Spinal cord (tissue), 9 donors: ENCODE measurements at regions not wholly inside any gene's neighbourhood (a gene's known extent, or its start where the extent isn't known, plus 50 kb on each side); places are given as distances from the start of the nearest gene placed in this dataset.

Source experiments
- DNase-seq, 6 donors: peaks; one replicate each; pipeline versions ENCODE4 v3.0.0 to v3.0.0-alpha.2; 2013 to 2015; ENCODE audit warnings: low spot score in 6 of 6, low read depth in 4 of 6
- H3K27ac ChIP-seq: one replicate; pipeline ENCODE4 v1.5.1; 2013; ENCODE audit warnings: low read depth, low read length, control low read depth
- H3K27me3 ChIP-seq: one replicate; pipeline ENCODE4 v1.6.1; 2013; ENCODE audit warnings: low read length; ENCODE audit not compliant: control insufficient read depth, insufficient read depth
- H3K36me3 ChIP-seq: one replicate; pipeline ENCODE4 v1.6.1; 2013; ENCODE audit warnings: low read length; ENCODE audit not compliant: control insufficient read depth, insufficient read depth
- H3K4me1 ChIP-seq: one replicate; pipeline ENCODE4 v1.6.1; 2013; ENCODE audit warnings: low read length; ENCODE audit not compliant: control insufficient read depth, insufficient read depth
- H3K4me3 ChIP-seq: one replicate; pipeline ENCODE4 v1.5.1; 2013; ENCODE audit warnings: low read depth, low read length, control low read depth
- H3K9me3 ChIP-seq: one replicate; pipeline ENCODE4 v1.6.1; 2013; ENCODE audit warnings: low read length; ENCODE audit not compliant: control insufficient read depth, insufficient read depth
- WGBS: methylation state at CpG from one replicate; pipeline ENCODE4 v1.1.5; 2013; ENCODE audit warnings: missing lambda C conversion rate; ENCODE audit not compliant: insufficient coverage; 5-methylcytosine and 5-hydroxymethylcytosine counted together
- donor health status: healthy.

GRCh38 chr22:48973694-48974041, 854.0 kb downstream of the BRD1 start:
- Histone ChIP-seq H3K27me3 (no peaks in the 10 kb centered on the region), H3K9me3 (no peaks in the 10 kb centered on the region), H3K36me3 (no peaks in the 10 kb centered on the region), H3K4me3 (no peak overlapping the region), H3K27ac (no peak overlapping the region), H3K4me1 (peaks cover 33% of the 10 kb centered on the region)
- 84% methylated on average over 8 of the region's 8 CpGs for WGBS
- no peak for DNase-seq

GRCh38 chr22:48972979-48973693, 854.5 kb downstream of the BRD1 start:
- Histone ChIP-seq H3K36me3 (no peaks in the 10 kb centered on the region), H3K4me3 (no peak overlapping the region), H3K27me3 (no peaks in the 10 kb centered on the region), H3K9me3 (no peaks in the 10 kb centered on the region), H3K4me1 (peaks cover 33% of the 10 kb centered on the region), H3K27ac (no peak overlapping the region)
- no peak for DNase-seq
- WGBS: 90% methylated on average over 11 of the region's 12 CpGs

DNA sequence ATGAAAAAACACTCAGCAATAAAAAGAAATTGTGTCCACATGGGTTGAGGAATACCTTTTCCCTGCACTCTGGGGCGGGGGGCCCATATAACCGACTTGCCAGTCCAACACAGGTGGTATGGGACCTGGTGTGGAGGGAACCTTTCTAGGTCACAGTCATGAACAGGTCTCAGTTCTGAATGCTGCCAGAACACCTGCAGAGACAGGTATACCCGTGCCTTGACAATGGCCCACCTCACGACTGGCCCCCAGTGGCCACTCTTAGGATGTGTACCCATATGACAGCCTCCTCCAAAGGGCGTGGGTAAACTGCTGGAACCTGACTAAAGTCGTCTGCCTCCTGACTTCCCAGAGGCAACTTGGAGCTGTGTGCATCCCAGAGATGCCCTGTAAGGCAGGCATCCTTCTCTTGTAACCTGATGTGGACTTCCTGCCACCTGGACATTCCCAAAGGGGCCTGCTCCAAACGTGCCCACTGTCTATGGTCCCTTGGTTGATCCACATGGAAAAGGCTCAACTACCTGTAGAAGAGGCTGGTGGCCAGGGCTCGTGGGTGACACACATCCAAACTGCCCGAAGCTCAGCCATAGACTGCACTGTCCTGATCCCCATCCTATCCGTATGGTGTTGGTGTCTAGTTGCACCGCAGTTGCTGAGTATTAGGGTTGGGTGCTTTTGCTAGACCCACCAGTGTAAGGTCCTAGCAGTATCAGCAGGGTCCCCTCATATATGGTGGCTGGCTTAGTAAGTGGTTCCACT, 859.3 kb downstream of the BRD1 start:
- no peaks in the 10 kb centered on the region for H3K4me1 ChIP-seq
- 64% methylated on average over 11 of the region's 11 CpGs for whole genome bisulfite sequencing
- no peaks in the 10 kb centered on the region for H3K27me3 ChIP-seq
- H3K36me3 ChIP-seq: no peaks in the 10 kb centered on the region
- no peak overlapping the region for H3K4me3 ChIP-seq
- H3K9me3 ChIP-seq: no peaks in the 10 kb centered on the region
- no peak overlapping the region for H3K27ac ChIP-seq
- DNase-seq: no peak

DNA sequence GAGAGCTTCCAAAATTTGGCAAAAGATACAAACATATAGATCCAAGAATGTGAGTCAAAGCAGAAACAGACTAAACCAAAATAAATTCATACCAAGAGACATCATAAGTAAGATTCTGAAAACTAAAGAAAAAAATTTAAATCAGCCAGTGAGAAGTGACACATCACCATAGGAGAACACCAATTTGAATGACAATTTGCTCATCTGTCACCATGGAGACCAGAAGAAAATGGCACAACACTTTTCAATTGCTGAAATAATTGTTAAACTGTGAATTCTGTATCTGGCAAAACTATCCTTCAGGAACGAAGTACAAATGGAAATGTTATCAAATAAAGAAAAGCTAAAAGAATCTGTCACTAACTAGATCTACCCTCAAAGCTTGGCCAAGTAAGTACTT, 864.3 kb downstream of the BRD1 start:
- DNase-seq: peak in 2 of 6 donors; percentile 14 to 60
- Histone ChIP-seq H3K36me3 (no peaks in the 10 kb centered on the region), H3K4me3 (no peak overlapping the region), H3K27me3 (no peaks in the 10 kb centered on the region), H3K9me3 (no peaks in the 10 kb centered on the region), H3K4me1 (no peaks in the 10 kb centered on the region), H3K27ac (no peak overlapping the region)
- no CpG with 5 or more reads among the region's 1 CpG for WGBS

- Histone ChIP-seq H3K4me1 (no peaks in the 10 kb centered on the region), H3K27me3 (no peaks in the 10 kb centered on the region), H3K4me3 (no peak overlapping the region), H3K9me3 (no peaks in the 10 kb centered on the region), H3K27ac (no peak overlapping the region), H3K36me3 (no peaks in the 10 kb centered on the region)
- WGBS: no CpG with 5 or more reads among the region's 2 CpGs
- no peak for DNase-seq
Measured at GRCh38 chr22:48961705-48962104, 866.0 kb downstream of the BRD1 start.

GRCh38 chr22:48960980-48961660, 866.6 kb downstream of the BRD1 start:
- no peak overlapping the region for H3K4me3 ChIP-seq
- H3K4me1 ChIP-seq: no peaks in the 10 kb centered on the region
- no peak for DNase-seq
- H3K27me3 ChIP-seq: no peaks in the 10 kb centered on the region
- H3K36me3 ChIP-seq: no peaks in the 10 kb centered on the region
- no peak overlapping the region for H3K27ac ChIP-seq
- WGBS: 49% methylated on average over 4 of the region's 9 CpGs
- H3K9me3 ChIP-seq: no peaks in the 10 kb centered on the region

- Histone ChIP-seq H3K4me1 (peaks cover 2% of the 10 kb centered on the region), H3K27me3 (no peaks in the 10 kb centered on the region), H3K9me3 (no peaks in the 10 kb centered on the region), H3K27ac (no peak overlapping the region), H3K4me3 (no peak overlapping the region), H3K36me3 (no peaks in the 10 kb centered on the region)
- DNase-seq: no peak
- 76% methylated on average over 12 of the region's 13 CpGs for WGBS
Measured at GRCh38 chr22:48960576-48960975, 867.1 kb downstream of the BRD1 start.

DNA sequence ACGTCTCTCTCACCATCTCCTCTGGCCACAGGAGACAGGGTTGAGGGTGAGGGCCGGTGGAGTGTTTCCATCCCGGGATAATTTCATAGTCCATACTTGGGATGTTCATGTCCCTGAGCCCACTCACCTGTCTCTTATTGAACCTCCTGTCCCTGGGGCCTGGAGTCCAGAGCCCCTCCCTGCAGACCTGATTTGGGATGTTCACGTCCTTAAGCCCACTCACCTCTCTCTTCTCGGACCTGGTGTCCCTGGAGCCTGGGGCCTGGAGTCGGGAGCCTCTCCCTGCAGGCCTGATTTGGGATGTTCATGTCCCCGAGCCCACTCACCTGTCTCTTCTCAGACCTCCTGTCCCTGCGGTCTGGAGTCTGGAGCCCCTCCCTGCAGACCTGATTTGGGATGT, 868.2 kb downstream of the BRD1 start:
- peaks cover 13% of the 10 kb centered on the region for H3K4me1 ChIP-seq
- WGBS: 95% methylated on average over 7 of the region's 8 CpGs
- no peaks in the 10 kb centered on the region for H3K36me3 ChIP-seq
- no peak for DNase-seq
- H3K4me3 ChIP-seq: no peak overlapping the region
- H3K27ac ChIP-seq: no peak overlapping the region
- H3K27me3 ChIP-seq: no peaks in the 10 kb centered on the region
- H3K9me3 ChIP-seq: no peaks in the 10 kb centered on the region

DNA sequence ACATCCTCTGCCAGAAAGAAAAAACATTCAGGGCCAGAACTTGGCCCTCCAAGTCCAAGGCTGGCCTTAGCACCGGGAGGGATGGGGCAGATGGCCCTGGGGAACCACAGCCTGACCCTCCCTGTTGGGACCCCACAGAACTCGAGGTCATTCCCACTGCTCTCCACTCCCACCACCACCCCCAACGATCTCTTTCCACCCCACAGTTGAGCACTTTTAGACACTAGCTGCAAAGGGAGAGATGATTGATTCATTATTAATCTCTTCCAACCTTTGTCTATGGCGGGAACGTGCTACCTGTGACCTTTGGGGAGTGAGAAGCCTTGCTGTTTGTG, 869.7 kb downstream of the BRD1 start:
- H3K36me3 ChIP-seq: no peaks in the 10 kb centered on the region
- H3K9me3 ChIP-seq: no peaks in the 10 kb centered on the region
- no peak overlapping the region for H3K27ac ChIP-seq
- no peaks in the 10 kb centered on the region for H3K27me3 ChIP-seq
- DNase-seq: no peak
- WGBS: 95% methylated on average over 2 of the region's 5 CpGs
- H3K4me3 ChIP-seq: no peak overlapping the region
- H3K4me1 ChIP-seq: peaks cover 14% of the 10 kb centered on the region
